ENCODE measurements at regions not wholly inside any gene's neighbourhood (a gene's known extent, or its start where the extent isn't known, plus 50 kb on each side); places are given as distances from the start of the nearest gene placed in this dataset.
A peak's percentile ranks its signal among the peaks of the same experiment; 100 is the strongest.

DNA sequence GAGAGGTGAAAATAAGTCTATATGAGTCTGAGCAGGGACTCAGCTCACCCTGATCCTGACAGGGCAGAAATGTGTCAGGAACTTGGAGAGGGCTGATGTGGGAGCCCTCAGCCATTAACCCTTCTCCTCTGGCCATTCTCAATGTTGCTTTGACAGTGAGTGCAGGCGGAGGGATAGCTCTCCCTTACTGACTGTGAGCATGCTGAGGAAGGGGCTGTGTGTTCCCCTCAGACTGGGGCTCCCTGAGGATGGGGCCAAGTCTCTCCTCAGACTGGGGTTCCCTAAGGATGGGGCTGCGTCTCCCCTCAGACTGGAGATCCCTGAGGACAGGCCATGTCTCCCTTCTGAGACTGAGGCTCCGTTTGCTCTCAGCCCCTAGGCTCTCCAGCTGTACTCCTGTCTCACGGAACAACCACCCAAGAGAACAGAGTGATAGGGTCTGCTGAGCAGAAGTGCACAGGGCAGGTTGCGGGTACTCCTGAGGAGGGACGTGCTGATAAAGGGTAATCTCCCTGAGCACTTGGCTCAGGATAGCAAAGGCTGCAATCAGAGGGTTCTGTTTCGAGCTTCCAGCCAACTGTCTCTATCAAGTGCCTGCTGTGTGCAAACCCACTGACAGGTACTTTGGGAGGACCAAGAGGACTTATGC lies 141.0 kb downstream of the MRPL14 start (continued):
- TF ChIP-seq, protein P1, sequence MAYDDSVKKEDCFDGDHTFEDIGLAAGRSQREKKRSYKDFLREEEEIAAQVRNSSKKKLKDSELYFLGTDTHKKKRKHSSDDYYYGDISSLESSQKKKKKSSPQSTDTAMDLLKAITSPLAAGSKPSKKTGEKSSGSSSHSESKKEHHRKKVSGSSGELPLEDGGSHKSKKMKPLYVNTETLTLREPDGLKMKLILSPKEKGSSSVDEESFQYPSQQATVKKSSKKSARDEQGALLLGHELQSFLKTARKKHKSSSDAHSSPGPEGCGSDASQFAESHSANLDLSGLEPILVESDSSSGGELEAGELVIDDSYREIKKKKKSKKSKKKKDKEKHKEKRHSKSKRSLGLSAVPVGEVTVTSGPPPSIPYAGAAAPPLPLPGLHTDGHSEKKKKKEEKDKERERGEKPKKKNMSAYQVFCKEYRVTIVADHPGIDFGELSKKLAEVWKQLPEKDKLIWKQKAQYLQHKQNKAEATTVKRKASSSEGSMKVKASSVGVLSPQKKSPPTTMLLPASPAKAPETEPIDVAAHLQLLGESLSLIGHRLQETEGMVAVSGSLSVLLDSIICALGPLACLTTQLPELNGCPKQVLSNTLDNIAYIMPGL (CRISPR knock-in tag; IDR thresholded peaks at IDR 0.05), result no peak
- no peak for TF ChIP-seq KDM2B (CRISPR knock-in tag; IDR thresholded peaks at IDR 0.05)
- peak; percentile 62; the same call in 1 of the 2 replicates for TF ChIP-seq TRIM28 (IDR thresholded peaks at IDR 0.05)
- TF ChIP-seq CREB1 (IDR thresholded peaks at IDR 0.05), result 0 out of 2 replicates have a peak, but pooled peaks have one; percentile 18
- TF ChIP-seq CREB1 (CRISPR knock-in tag; IDR thresholded peaks at IDR 0.05), result no peak
- TF ChIP-seq HMG20B (CRISPR knock-in tag; IDR thresholded peaks at IDR 0.05), result no peak
- TF ChIP-seq CTCF (IDR thresholded peaks at IDR 0.05 in 2 of 3, conservative IDR thresholded peaks at IDR 0.05 in 1 of 3; ENCODE audit: insufficient read depth in 2 of 3, low read depth in 1 of 3, low read length in 3 of 3), result no peak
- TF ChIP-seq CREM (IDR thresholded peaks at IDR 0.05; ENCODE audit: low read depth), result no peak
- no peak for TF ChIP-seq ARID4B (CRISPR knock-in tag; IDR thresholded peaks at IDR 0.05)
- no peak for TF ChIP-seq NR1H2 (CRISPR knock-in tag; IDR thresholded peaks at IDR 0.05)
- no peak for TF ChIP-seq PYGO2 (tag; IDR thresholded peaks at IDR 0.05)
- no peak for TF ChIP-seq CUX1 (CRISPR knock-in tag; IDR thresholded peaks at IDR 0.05)
- TF ChIP-seq ATF7 (IDR thresholded peaks at IDR 0.05), result no peak
- TF ChIP-seq ZNF23 (CRISPR knock-in tag; IDR thresholded peaks at IDR 0.05), result no peak
- no peak for TF ChIP-seq BACH1 (tag; IDR thresholded peaks at IDR 0.05)
- TF ChIP-seq PHF8 (IDR thresholded peaks at IDR 0.05; ENCODE audit: borderline replicate concordance, low read length), result 0 out of 2 replicates have a peak, but pooled peaks have one; percentile 10

Data from K562 (cell line).